ENCODE measurements at regions not wholly inside any gene's neighbourhood (a gene's known extent, or its start where the extent isn't known, plus 50 kb on each side); places are given as distances from the start of the nearest gene placed in this dataset.

DNA sequence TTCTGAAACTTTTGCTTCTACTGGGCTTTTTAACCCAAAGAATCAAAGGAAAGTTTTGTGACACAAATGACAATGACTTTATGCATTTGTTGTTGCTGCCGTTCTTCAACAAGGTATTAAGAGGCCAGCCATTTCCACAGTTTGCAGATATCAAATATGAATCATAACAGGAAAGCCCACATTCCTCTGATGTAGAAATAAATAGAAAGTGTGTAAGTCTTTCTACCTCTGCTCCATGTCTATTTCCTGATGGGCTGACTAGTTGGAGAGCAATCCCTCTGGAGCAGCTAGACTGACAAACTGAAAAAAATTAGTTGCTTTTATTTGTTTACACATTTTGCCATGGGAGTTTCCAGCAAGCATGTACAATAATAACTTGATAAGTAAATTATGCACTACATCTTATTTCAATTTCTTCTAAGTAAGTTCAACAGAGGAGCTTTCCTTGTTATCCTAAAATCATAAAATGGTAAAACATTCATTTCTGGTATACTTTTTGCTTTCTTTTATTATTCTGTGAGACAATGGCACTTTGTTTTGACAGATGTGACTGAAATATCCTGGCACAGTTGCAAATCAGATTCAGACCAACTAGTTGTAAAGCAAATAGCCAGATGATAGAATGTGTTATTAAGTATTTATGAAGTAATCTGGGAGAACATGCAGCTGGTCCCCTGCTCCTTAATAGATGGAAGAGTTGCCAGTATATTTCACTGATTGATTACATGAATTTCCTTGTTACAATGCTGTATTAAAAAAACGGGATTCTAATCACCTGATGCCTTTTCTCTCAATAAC, 266.7 kb downstream of the METTL4 start:
- TF ChIP-seq, protein P1, sequence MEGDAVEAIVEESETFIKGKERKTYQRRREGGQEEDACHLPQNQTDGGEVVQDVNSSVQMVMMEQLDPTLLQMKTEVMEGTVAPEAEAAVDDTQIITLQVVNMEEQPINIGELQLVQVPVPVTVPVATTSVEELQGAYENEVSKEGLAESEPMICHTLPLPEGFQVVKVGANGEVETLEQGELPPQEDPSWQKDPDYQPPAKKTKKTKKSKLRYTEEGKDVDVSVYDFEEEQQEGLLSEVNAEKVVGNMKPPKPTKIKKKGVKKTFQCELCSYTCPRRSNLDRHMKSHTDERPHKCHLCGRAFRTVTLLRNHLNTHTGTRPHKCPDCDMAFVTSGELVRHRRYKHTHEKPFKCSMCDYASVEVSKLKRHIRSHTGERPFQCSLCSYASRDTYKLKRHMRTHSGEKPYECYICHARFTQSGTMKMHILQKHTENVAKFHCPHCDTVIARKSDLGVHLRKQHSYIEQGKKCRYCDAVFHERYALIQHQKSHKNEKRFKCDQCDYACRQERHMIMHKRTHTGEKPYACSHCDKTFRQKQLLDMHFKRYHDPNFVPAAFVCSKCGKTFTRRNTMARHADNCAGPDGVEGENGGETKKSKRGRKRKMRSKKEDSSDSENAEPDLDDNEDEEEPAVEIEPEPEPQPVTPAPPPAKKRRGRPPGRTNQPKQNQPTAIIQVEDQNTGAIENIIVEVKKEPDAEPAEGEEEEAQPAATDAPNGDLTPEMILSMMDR (IDR thresholded peaks at IDR 0.05; ENCODE audit: unreplicated experiment) = no peak
- Mint-ChIP-seq H3K27me3 (ENCODE audit: low read depth) (no peaks in the 10 kb centered on the region), H3K27ac (no peak overlapping the region), H3K9me3 (no peaks in the 10 kb centered on the region), H3K36me3 (no peaks in the 10 kb centered on the region), H3K4me1 (peaks cover 34% of the 10 kb centered on the region), H3K4me3 (no peak overlapping the region)
- DNase-seq (ENCODE audit: low spot score in 2 of 2, unreplicated experiment in 2 of 2) = no peak

DNA sequence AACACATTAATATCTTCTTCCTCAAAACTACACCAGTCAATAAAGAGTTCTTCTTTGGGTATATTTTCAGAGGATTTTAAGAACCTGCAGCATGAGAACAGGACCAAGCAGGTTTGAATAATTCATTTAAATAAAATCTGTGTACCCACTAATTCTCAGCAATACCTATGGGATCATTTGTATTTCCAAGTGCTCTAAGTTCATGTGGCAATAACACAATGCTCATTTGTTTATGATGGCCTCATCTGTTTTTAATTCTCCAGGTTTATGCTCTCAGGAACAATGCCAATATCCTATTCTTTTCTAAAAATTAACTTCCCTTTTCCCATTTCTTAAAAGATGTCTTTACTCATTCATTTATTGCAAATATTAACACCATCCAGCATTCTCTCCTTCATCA, 264.7 kb downstream of the METTL4 start:
- Mint-ChIP-seq H3K36me3 (no peaks in the 10 kb centered on the region), H3K27ac (no peak overlapping the region), H3K4me3 (no peak overlapping the region), H3K4me1 (peaks cover 27% of the 10 kb centered on the region), H3K27me3 (ENCODE audit: low read depth) (no peaks in the 10 kb centered on the region), H3K9me3 (no peaks in the 10 kb centered on the region)
- no peak for DNase-seq (ENCODE audit: low spot score in 2 of 2, unreplicated experiment in 2 of 2)
- TF ChIP-seq, protein P1 (IDR thresholded peaks at IDR 0.05; ENCODE audit: unreplicated experiment) = no peak

DNA sequence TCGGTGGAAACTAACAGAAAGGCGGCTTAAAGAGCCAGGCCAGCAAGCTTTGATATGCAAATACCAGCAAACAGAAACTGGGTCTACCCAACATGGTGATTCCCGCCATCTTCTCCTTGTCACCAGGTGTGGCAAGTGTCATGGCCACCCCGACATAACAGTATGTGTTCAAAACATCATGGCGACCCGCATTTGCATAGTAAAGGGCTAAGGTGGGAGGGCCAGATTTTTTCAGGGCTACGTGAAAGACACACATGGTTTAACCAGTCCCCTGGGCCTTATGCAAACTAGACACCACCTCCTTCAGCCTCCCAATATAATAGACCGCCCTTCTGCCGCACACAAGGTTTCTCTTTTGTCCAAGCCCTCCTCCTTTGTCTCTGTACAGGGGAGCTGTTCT, 260.4 kb downstream of the METTL4 start:
- H3K4me3 Mint-ChIP-seq = no peak overlapping the region
- no peak for DNase-seq (ENCODE audit: low spot score in 2 of 2, unreplicated experiment in 2 of 2)
- peaks cover 4% of the 10 kb centered on the region for H3K4me1 Mint-ChIP-seq
- no peaks in the 10 kb centered on the region for H3K27me3 Mint-ChIP-seq (ENCODE audit: low read depth)
- no peaks in the 10 kb centered on the region for H3K36me3 Mint-ChIP-seq
- H3K27ac Mint-ChIP-seq = no peak overlapping the region
- H3K9me3 Mint-ChIP-seq = no peaks in the 10 kb centered on the region
- TF ChIP-seq, protein P1 (IDR thresholded peaks at IDR 0.05; ENCODE audit: unreplicated experiment) = no peak

DNA sequence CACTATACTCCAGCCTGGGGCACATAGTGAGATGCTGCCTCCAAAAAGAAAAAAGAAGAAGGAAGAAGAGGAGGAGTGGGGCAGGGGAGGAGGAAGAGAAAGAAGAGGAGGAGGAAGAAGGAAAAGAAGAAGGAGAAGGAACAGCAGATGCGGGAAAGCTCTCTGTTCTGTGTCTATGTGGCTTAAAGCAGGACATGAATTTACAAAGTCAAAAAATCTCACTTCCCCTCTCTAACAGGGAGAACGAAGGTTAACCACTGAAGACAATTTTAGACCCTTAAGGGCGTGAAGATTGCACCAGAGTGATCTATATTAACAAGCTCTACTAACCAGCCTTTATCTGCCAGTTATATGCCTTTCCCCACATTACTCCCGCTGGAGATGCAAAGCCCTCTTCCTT, 258.9 kb downstream of the METTL4 start:
- Mint-ChIP-seq H3K27ac (no peak overlapping the region), H3K27me3 (ENCODE audit: low read depth) (no peaks in the 10 kb centered on the region), H3K4me1 (peaks cover 5% of the 10 kb centered on the region), H3K9me3 (no peaks in the 10 kb centered on the region), H3K4me3 (no peak overlapping the region), H3K36me3 (no peaks in the 10 kb centered on the region)
- DNase-seq (ENCODE audit: low spot score in 2 of 2, unreplicated experiment in 2 of 2) = no peak
- TF ChIP-seq, protein P1 (IDR thresholded peaks at IDR 0.05; ENCODE audit: unreplicated experiment) = no peak

DNA sequence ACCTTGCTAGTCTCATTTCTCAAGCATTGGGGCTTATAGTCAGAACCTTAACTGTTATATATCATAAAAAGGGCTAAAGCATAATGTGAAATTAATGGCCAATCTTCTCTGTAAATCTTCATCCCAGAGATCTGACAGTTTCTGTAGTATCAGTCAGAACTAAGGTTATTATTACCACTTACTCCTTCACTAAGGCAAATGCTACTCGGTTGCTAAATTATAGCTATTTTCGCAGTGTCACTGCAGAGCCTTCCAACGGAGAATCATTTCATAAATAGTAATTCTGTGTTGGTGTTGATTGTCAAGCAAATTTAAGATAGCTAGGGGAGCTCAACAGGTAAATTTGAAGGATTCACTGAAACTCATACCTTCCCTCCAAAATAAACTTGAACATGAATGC, 258.0 kb downstream of the METTL4 start:
- TF ChIP-seq, protein P1 (IDR thresholded peaks at IDR 0.05; ENCODE audit: unreplicated experiment) = no peak
- Mint-ChIP-seq H3K36me3 (no peaks in the 10 kb centered on the region), H3K9me3 (no peaks in the 10 kb centered on the region), H3K4me3 (no peak overlapping the region), H3K4me1 (peaks cover 5% of the 10 kb centered on the region), H3K27me3 (ENCODE audit: low read depth) (no peaks in the 10 kb centered on the region), H3K27ac (no peak overlapping the region)
- no peak for DNase-seq (ENCODE audit: low spot score in 2 of 2, unreplicated experiment in 2 of 2)

Measured in mesothelial cell of epicardium (in vitro differentiated cells).